Activated CD4-positive, CD25-positive, alpha-beta regulatory T cell (primary cell): ENCODE measurements at regions not wholly inside any gene's neighbourhood (a gene's known extent, or its start where the extent isn't known, plus 50 kb on each side); places are given as distances from the start of the nearest gene placed in this dataset.
A peak's percentile ranks its signal among the peaks of the same experiment; 100 is the strongest.
"Not testable (repeated sequence)": the region's sequence is repeated elsewhere in the genome, so short reads cannot be mapped to it uniquely, and the experiment has no call there.

Experiments
- DNase-seq, 4 experiments: peaks; one replicate each; lab custom pipeline; 2025; lab: John Stamatoyannopoulos, UW

GRCh38 chr6:28623242-28623641 lies 97.6 kb downstream of the GPX5 start:
- not testable (repeated sequence) for DNase-seq

- DNase-seq, result not testable (repeated sequence)
These were observed 100.7 kb downstream of the GPX5 start for GRCh38 chr6:28626386-28626785.

GRCh38 chr6:28632326-28632851 lies 106.7 kb downstream of the GPX5 start:
- DNase-seq, result no peak

GRCh38 chr6:28633445-28634215 lies 107.9 kb downstream of the GPX5 start:
- DNase-seq, result no peak

- DNase-seq, result no peak
These were observed 108.7 kb downstream of the GPX5 start for GRCh38 chr6:28634411-28634760.

GRCh38 chr6:28634761-28635546 lies 109.3 kb downstream of the GPX5 start:
- no peak for DNase-seq

- no peak for DNase-seq
These were observed 110.0 kb downstream of the GPX5 start for GRCh38 chr6:28635547-28636158.

- no peak for DNase-seq
These were observed 113.2 kb downstream of the GPX5 start for GRCh38 chr6:28638787-28639430.

- DNase-seq, result not testable (repeated sequence)
These were observed 114.0 kb downstream of the GPX5 start for GRCh38 chr6:28639445-28640290.

GRCh38 chr6:28643017-28643740 lies 117.5 kb downstream of the GPX5 start:
- DNase-seq, result no peak

GRCh38 chr6:28646650-28647049 lies 121.0 kb downstream of the GPX5 start:
- DNase-seq, result no peak

GRCh38 chr6:28648035-28648877 lies 122.6 kb downstream of the GPX5 start:
- peak in 1 of 4 experiments; percentile 7 for DNase-seq

- no peak for DNase-seq
These were observed 123.2 kb downstream of the GPX5 start for GRCh38 chr6:28648878-28649375.

GRCh38 chr6:28651161-28651560 lies 125.5 kb downstream of the GPX5 start:
- DNase-seq, result no peak

- no peak for DNase-seq
These were observed 128.2 kb downstream of the GPX5 start for GRCh38 chr6:28653876-28654275.

- DNase-seq, result no peak
These were observed 129.5 kb downstream of the GPX5 start for GRCh38 chr6:28655164-28655563.

GRCh38 chr6:28656715-28657114 lies 131.0 kb downstream of the GPX5 start:
- no peak for DNase-seq

- no peak for DNase-seq
These were observed 131.7 kb downstream of the GPX5 start for GRCh38 chr6:28657381-28657768.

- DNase-seq, result peak in 2 of 4 experiments; percentile 25 to 40
These were observed 132.2 kb downstream of the GPX5 start for GRCh38 chr6:28657769-28658465.
